Activated T-helper 1 cell treated with anti-CD3 and anti-CD28 coated beads, Interleukin-2, amount 50 U/mL, for 16 hours (primary cell): ENCODE measurements at regions not wholly inside any gene's neighbourhood (a gene's known extent, or its start where the extent isn't known, plus 50 kb on each side); places are given as distances from the start of the nearest gene placed in this dataset.

Experiments used
- DNase-seq, 2 donors: peaks; one replicate each; pipeline ENCODE4 v3.0.0-alpha.2; 2020; ENCODE audit warnings: low read depth in 1 of 2, low spot score in 1 of 2

- no peak for DNase-seq
Measured at GRCh38 chr4:141576585-141577110, 59.7 kb upstream of the IL15 start.

DNA sequence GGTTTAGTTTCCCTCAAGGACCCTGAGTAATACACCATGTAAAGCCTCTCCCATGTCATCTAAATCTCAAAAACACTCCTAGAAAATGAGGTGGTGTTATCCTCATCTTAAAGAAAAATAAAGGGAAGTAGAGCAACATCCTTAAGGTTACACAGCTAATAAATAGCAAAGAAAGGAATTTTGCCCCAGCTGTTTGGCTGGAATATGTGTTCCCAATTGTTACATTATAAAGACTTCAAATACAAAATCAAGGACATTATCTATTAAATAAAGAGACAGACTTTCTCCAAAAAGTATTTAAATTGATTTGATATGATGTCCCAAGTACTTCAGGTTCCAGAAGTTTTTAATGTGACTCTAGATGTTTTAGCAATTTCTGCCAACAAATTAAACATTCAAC is 57.9 kb upstream of the IL15 start:
- no peak for DNase-seq

- no peak for DNase-seq
Measured at GRCh38 chr4:141580523-141580922, 55.9 kb upstream of the IL15 start.
